MM.1S (cell line): ENCODE measurements at regions not wholly inside any gene's neighbourhood (a gene's known extent, or its start where the extent isn't known, plus 50 kb on each side); places are given as distances from the start of the nearest gene placed in this dataset.

Source experiments
- DNase-seq: peaks from one replicate; pipeline ENCODE4 v3.0.0-alpha.2; 2015
- H2AFZ ChIP-seq: fragments of 300-600 bp; sonication (generic); 2 replicates; pipeline ENCODE4 v1.6.0; 2016; ENCODE audit warnings: antibody characterized with exemption, low read length
- H3F3A ChIP-seq: fragments of 300-600 bp; sonication (generic); 2 replicates; pipeline ENCODE4 v1.6.1; 2016; ENCODE audit warnings: mild to moderate bottlenecking, antibody characterized with exemption, low read length, moderate library complexity, mixed read lengths; ENCODE audit not compliant: insufficient read depth
- H3K27ac ChIP-seq: fragments of 300-600 bp; sonication (generic); 2 replicates; pipeline ENCODE4 v1.5.1; 2016; ENCODE audit warnings: mild to moderate bottlenecking, low read length
- H3K27me3 ChIP-seq: fragments of 300-600 bp; sonication (generic); replicated peaks from 2 replicates; pipeline ENCODE4 v1.6.0; 2016; ENCODE audit warnings: low read length; ENCODE audit not compliant: insufficient read depth
- H3K36me3 ChIP-seq: fragments of 300-600 bp; sonication (generic); replicated peaks from 2 replicates; pipeline ENCODE4 v1.6.1; 2016; ENCODE audit warnings: mild to moderate bottlenecking, low read length, mixed read lengths; ENCODE audit not compliant: insufficient read depth
- H3K4me1 ChIP-seq: fragments of 300-600 bp; sonication (generic); 2 replicates; pipeline ENCODE4 v1.6.1; 2016; ENCODE audit warnings: low read length, mixed read lengths
- H3K4me2 ChIP-seq: fragments of 300-600 bp; sonication (generic); 2 replicates; pipeline ENCODE4 v1.6.0; 2016; ENCODE audit warnings: low read depth, low read length
- H3K4me3 ChIP-seq: fragments of 300-600 bp; sonication (generic); 2 replicates; pipeline ENCODE4 v1.5.1; 2016; ENCODE audit warnings: low read length, mixed read lengths
- H3K79me2 ChIP-seq: fragments of 300-600 bp; sonication (generic); 2 replicates; pipeline ENCODE4 v1.6.1; 2016; ENCODE audit warnings: mixed run types, low read length, mixed read lengths
- H3K9ac ChIP-seq: fragments of 300-600 bp; sonication (generic); 2 replicates; pipeline ENCODE4 v1.6.1; 2016; ENCODE audit warnings: low read length, mixed read lengths
- H3K9me2 ChIP-seq: fragments of 300-600 bp; sonication (generic); replicated peaks from 2 replicates; pipeline ENCODE4 v1.6.1; 2016; ENCODE audit warnings: mild to moderate bottlenecking, low read length, mixed read lengths; ENCODE audit not compliant: insufficient read depth
- H3K9me3 ChIP-seq: fragments of 300-600 bp; sonication (generic); replicated peaks from 2 replicates; pipeline ENCODE4 v1.6.1; 2016; ENCODE audit warnings: mild to moderate bottlenecking, low read length, mixed read lengths; ENCODE audit not compliant: insufficient read depth
- H4K20me1 ChIP-seq: fragments of 300-600 bp; sonication (generic); 2 replicates; pipeline ENCODE4 v1.6.1; 2016; ENCODE audit warnings: mild to moderate bottlenecking, low read length, moderate library complexity, mixed read lengths; ENCODE audit not compliant: insufficient read depth
- EZH2 ChIP-seq: fragments of 300-600 bp; sonication (generic); optimal IDR thresholded peaks from 2 replicates; pipeline ENCODE3; 2017; ENCODE audit warnings: low read depth, mild to moderate bottlenecking, antibody characterized with exemption, low read length, mixed read lengths
- EZH2phosphoT487 ChIP-seq: fragments of 300-600 bp; sonication (generic); IDR thresholded peaks from 2 replicates; pipeline ENCODE4 v1.6.1; 2018; ENCODE audit warnings: antibody characterized with exemption, low read length
- TF ChIP-seq, protein P1 (sequence below): fragments of 300-600 bp; sonication (generic); IDR thresholded peaks from 2 replicates; pipeline ENCODE4 v1.5.1; 2016; ENCODE audit warnings: antibody characterized with exemption, low read length, mixed read lengths

- no peak overlapping the region for H2AFZ ChIP-seq
- H3F3A ChIP-seq, result no peaks in the 10 kb centered on the region
- no peaks in the 10 kb centered on the region for H3K9me2 ChIP-seq
- no peaks in the 10 kb centered on the region for H3K4me1 ChIP-seq
- H3K9me3 ChIP-seq, result no peaks in the 10 kb centered on the region
- no peaks in the 10 kb centered on the region for H4K20me1 ChIP-seq
- no peaks in the 10 kb centered on the region for H3K36me3 ChIP-seq
- H3K4me2 ChIP-seq, result no peak overlapping the region
- TF ChIP-seq, protein P1, sequence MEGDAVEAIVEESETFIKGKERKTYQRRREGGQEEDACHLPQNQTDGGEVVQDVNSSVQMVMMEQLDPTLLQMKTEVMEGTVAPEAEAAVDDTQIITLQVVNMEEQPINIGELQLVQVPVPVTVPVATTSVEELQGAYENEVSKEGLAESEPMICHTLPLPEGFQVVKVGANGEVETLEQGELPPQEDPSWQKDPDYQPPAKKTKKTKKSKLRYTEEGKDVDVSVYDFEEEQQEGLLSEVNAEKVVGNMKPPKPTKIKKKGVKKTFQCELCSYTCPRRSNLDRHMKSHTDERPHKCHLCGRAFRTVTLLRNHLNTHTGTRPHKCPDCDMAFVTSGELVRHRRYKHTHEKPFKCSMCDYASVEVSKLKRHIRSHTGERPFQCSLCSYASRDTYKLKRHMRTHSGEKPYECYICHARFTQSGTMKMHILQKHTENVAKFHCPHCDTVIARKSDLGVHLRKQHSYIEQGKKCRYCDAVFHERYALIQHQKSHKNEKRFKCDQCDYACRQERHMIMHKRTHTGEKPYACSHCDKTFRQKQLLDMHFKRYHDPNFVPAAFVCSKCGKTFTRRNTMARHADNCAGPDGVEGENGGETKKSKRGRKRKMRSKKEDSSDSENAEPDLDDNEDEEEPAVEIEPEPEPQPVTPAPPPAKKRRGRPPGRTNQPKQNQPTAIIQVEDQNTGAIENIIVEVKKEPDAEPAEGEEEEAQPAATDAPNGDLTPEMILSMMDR, result no peak
- TF ChIP-seq EZH2 (no peak), EZH2phosphoT487 (no peak)
- H3K4me3 ChIP-seq, result no peak overlapping the region
- no peak for DNase-seq
- H3K27ac ChIP-seq, result no peak overlapping the region
- H3K79me2 ChIP-seq, result no peaks in the 10 kb centered on the region
- H3K9ac ChIP-seq, result no peak overlapping the region
- H3K27me3 ChIP-seq, result no peaks in the 10 kb centered on the region
These were observed 166.4 kb downstream of the DMRT2 start for GRCh38 chr9:1216532-1216931.

- Histone ChIP-seq H3K27ac (no peak overlapping the region), H3K4me3 (no peak overlapping the region)
These were observed 166.9 kb downstream of the DMRT2 start for GRCh38 chr9:1217076-1217475.

DNA sequence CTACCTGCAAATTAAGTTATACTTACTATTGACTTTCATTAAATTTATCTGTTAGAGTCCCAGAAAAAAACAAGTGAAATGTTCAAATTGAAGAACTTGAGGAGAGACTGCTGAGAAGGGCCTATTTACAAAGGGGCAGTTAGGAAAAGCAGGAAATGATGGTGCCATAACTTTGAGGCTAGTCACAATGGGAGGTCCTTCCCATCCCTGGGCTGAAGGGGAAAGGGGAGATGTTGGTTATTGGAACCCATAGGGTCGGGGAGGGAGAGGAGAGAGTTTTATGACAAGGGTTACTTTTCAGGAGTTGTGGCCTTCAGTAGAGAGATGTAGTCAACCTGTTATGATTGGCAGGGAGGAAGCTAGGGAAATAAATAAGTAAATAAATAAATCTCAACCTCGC lies 169.1 kb downstream of the DMRT2 start:
- H3K27me3 ChIP-seq, result no peaks in the 10 kb centered on the region
- no peaks in the 10 kb centered on the region for H4K20me1 ChIP-seq
- no peak overlapping the region for H3K4me3 ChIP-seq
- H3K27ac ChIP-seq, result no peak overlapping the region
- DNase-seq, result no peak
- H3K4me2 ChIP-seq, result no peak overlapping the region
- H3K9me3 ChIP-seq, result no peaks in the 10 kb centered on the region
- H3F3A ChIP-seq, result no peaks in the 10 kb centered on the region
- H3K36me3 ChIP-seq, result no peaks in the 10 kb centered on the region
- no peaks in the 10 kb centered on the region for H3K4me1 ChIP-seq
- no peak overlapping the region for H2AFZ ChIP-seq
- H3K9me2 ChIP-seq, result no peaks in the 10 kb centered on the region
- no peaks in the 10 kb centered on the region for H3K79me2 ChIP-seq
- no peak overlapping the region for H3K9ac ChIP-seq
- TF ChIP-seq EZH2phosphoT487 (no peak), EZH2 (no peak)
- TF ChIP-seq, protein P1, result no peak

More at GRCh38 chr9:1217076-1217475, 166.9 kb downstream of the DMRT2 start:
- TF ChIP-seq, protein P1, result no peak
- TF ChIP-seq EZH2phosphoT487 (no peak), EZH2 (no peak)
- Histone ChIP-seq H3K9ac (no peak overlapping the region), H3K9me3 (no peaks in the 10 kb centered on the region), H3K36me3 (no peaks in the 10 kb centered on the region), H3K79me2 (no peaks in the 10 kb centered on the region), H4K20me1 (no peaks in the 10 kb centered on the region), H3K9me2 (no peaks in the 10 kb centered on the region), H3F3A (no peaks in the 10 kb centered on the region), H2AFZ (no peak overlapping the region), H3K4me1 (no peaks in the 10 kb centered on the region), H3K27me3 (no peaks in the 10 kb centered on the region), H3K4me2 (no peak overlapping the region)
- DNase-seq, result no peak
